Glutamatergic neuron (in vitro differentiated cells): ENCODE measurements at regions not wholly inside any gene's neighbourhood (a gene's known extent, or its start where the extent isn't known, plus 50 kb on each side); places are given as distances from the start of the nearest gene placed in this dataset.
"Not testable (repeated sequence)": the region's sequence is repeated elsewhere in the genome, so short reads cannot be mapped to it uniquely, and the experiment has no call there.

ENCODE experiments used
- DNase-seq: peaks from one replicate; pipeline ENCODE4 v3.0.0; 2022
- H3K27ac Mint-ChIP-seq: one replicate; pipeline ENCODE4 v1.8.0; 2020; ENCODE audit warnings: mild to moderate bottlenecking, mixed read lengths, inconsistent platforms; ENCODE audit not compliant: unreplicated experiment
- H3K27me3 Mint-ChIP-seq: one replicate; pipeline ENCODE4 v1.8.0; 2020; ENCODE audit warnings: mild to moderate bottlenecking, moderate library complexity, mixed read lengths, inconsistent platforms; ENCODE audit not compliant: unreplicated experiment
- H3K36me3 Mint-ChIP-seq: one replicate; pipeline ENCODE4 v1.8.0; 2020; ENCODE audit warnings: mild to moderate bottlenecking, mixed read lengths, inconsistent platforms; ENCODE audit not compliant: unreplicated experiment
- H3K4me1 Mint-ChIP-seq: one replicate; pipeline ENCODE4 v1.8.0; 2020; ENCODE audit warnings: mild to moderate bottlenecking, low read depth, mixed read lengths, inconsistent platforms; ENCODE audit not compliant: unreplicated experiment
- H3K4me3 Mint-ChIP-seq: one replicate; pipeline ENCODE4 v1.8.0; 2020; ENCODE audit warnings: mild to moderate bottlenecking, mixed read lengths, inconsistent platforms; ENCODE audit not compliant: unreplicated experiment
- H3K9me3 Mint-ChIP-seq: one replicate; pipeline ENCODE4 v1.8.0; 2020; ENCODE audit warnings: mild to moderate bottlenecking, moderate library complexity, mixed read lengths, inconsistent platforms; ENCODE audit not compliant: unreplicated experiment
- CTCF ChIP-seq: fragments of 200-600 bp; sonication (generic); IDR thresholded peaks from one replicate; pipeline ENCODE4 v1.5.0; 2021; ENCODE audit not compliant: partially characterized antibody, unreplicated experiment

GRCh38 chr3:177633671-177634207 lies 436.5 kb upstream of the TBL1XR1 start:
- DNase-seq = no peak
- Mint-ChIP-seq H3K9me3 (peaks cover 2% of the 10 kb centered on the region), H3K36me3 (no peaks in the 10 kb centered on the region), H3K27ac (no peak overlapping the region), H3K4me3 (no peak overlapping the region), H3K4me1 (no peaks in the 10 kb centered on the region), H3K27me3 (no peaks in the 10 kb centered on the region)
- no peak for TF ChIP-seq CTCF

GRCh38 chr3:177635601-177636106 lies 438.4 kb upstream of the TBL1XR1 start:
- DNase-seq, H3K27me3 Mint-ChIP-seq, H3K4me3 Mint-ChIP-seq, H3K9me3 Mint-ChIP-seq, H3K4me1 Mint-ChIP-seq, H3K27ac Mint-ChIP-seq, H3K36me3 Mint-ChIP-seq: not testable (repeated sequence)

GRCh38 chr3:177640319-177640965 lies 443.2 kb upstream of the TBL1XR1 start:
- Mint-ChIP-seq H3K4me1 (peaks cover 6% of the 10 kb centered on the region), H3K27ac (no peak overlapping the region), H3K27me3 (peaks cover 1% of the 10 kb centered on the region), H3K9me3 (peaks cover 4% of the 10 kb centered on the region), H3K4me3 (no peak overlapping the region), H3K36me3 (no peaks in the 10 kb centered on the region)
- TF ChIP-seq CTCF = no peak
- no peak for DNase-seq

- no peaks in the 10 kb centered on the region for H3K36me3 Mint-ChIP-seq
- no peak for TF ChIP-seq CTCF
These were observed 443.9 kb upstream of the TBL1XR1 start for GRCh38 chr3:177641206-177641605.

GRCh38 chr3:177642042-177642803 lies 444.9 kb upstream of the TBL1XR1 start:
- no peaks in the 10 kb centered on the region for H3K36me3 Mint-ChIP-seq
- H3K4me1 Mint-ChIP-seq = peaks cover 6% of the 10 kb centered on the region
- no peak for TF ChIP-seq CTCF
- H3K4me3 Mint-ChIP-seq = no peak overlapping the region
- no peak overlapping the region for H3K27ac Mint-ChIP-seq
- H3K27me3 Mint-ChIP-seq = peaks cover 1% of the 10 kb centered on the region
- peaks cover 2% of the 10 kb centered on the region for H3K9me3 Mint-ChIP-seq
- DNase-seq = no peak

More at GRCh38 chr3:177641206-177641605, 443.9 kb upstream of the TBL1XR1 start:
- no peak overlapping the region for H3K27ac Mint-ChIP-seq
- H3K27me3 Mint-ChIP-seq = peaks cover 1% of the 10 kb centered on the region
- H3K9me3 Mint-ChIP-seq = peaks cover 2% of the 10 kb centered on the region
- DNase-seq = no peak
- peaks cover 6% of the 10 kb centered on the region for H3K4me1 Mint-ChIP-seq
- no peak overlapping the region for H3K4me3 Mint-ChIP-seq
